Nephron (organoid): ENCODE measurements at regions not wholly inside any gene's neighbourhood (a gene's known extent, or its start where the extent isn't known, plus 50 kb on each side); places are given as distances from the start of the nearest gene placed in this dataset.

Experiments used
- H3K27ac Mint-ChIP-seq, 3 experiments: 2 replicates each; pipeline ENCODE4 v1.8.0; 2020; ENCODE audit warnings: mixed read lengths in 3 of 3, mild to moderate bottlenecking in 2 of 3, moderate library complexity in 1 of 3
- H3K27me3 Mint-ChIP-seq: 2 replicates; pipeline ENCODE4 v1.8.0; 2021; ENCODE audit warnings: low read depth, mild to moderate bottlenecking, moderate library complexity, mixed read lengths
- H3K36me3 Mint-ChIP-seq: 2 replicates; pipeline ENCODE4 v1.8.0; 2020; ENCODE audit warnings: low read depth, mixed read lengths
- H3K4me1 Mint-ChIP-seq: 2 replicates; pipeline ENCODE4 v1.8.0; 2020; ENCODE audit warnings: mixed read lengths
- H3K4me3 Mint-ChIP-seq, 3 experiments: 2 replicates each; pipeline ENCODE4 v1.8.0; 2020; ENCODE audit warnings: mild to moderate bottlenecking in 3 of 3, mixed read lengths in 3 of 3, moderate library complexity in 2 of 3
- H3K9me3 Mint-ChIP-seq: 2 replicates; pipeline ENCODE4 v1.8.0; 2020; ENCODE audit warnings: mixed read lengths
- TF ChIP-seq, protein P1 (sequence below), 3 experiments: fragments of 200-600 bp; sonication (generic); IDR thresholded peaks; one replicate each; pipeline ENCODE4 v1.5.0; 2021; ENCODE audit warnings: antibody characterized with exemption in 3 of 3; ENCODE audit not compliant: unreplicated experiment in 3 of 3

DNA sequence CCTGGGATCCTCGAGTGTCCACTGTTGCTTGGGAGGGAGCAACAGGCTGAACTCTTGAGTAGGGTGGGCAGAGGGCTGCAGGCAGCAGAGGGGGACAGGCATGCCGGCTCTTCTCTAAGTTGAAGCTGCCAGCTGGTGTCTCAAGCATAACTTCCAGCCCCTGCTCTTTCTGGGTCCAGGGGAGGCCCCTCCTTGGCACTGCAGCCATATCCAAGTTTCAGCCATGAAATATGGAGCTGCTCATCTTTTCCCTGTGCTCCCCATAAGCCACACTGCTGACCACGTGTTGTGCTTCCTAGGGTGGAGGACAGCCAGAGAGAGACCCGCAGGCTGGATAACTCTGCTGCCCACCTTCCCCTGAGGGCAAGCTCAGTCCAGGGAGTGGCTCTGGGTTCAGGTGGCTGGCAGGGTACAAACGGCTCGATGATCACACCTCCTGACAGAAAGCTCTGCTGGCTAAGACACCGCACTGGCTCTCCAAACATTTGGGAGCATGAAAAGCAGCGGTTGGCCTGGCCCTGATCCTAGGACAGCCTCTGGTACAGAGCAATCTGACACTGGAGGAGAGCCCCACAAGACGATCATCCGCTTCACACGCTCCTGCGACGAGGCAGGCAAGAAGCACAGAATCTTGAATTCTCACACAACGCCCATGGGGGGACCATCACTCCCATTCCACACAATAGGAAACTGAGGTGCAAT, 79.6 kb downstream of the PITPNM2 start:
- Mint-ChIP-seq H3K9me3 (no peaks in the 10 kb centered on the region), H3K4me3 (no peak overlapping the region), H3K4me1 (peaks cover 41% of the 10 kb centered on the region), H3K27ac (peak overlapping the region in 2 of 3 experiments; percentile 51 to 77), H3K36me3 (no peaks in the 10 kb centered on the region), H3K27me3 (peaks cover 18% of the 10 kb centered on the region)
- TF ChIP-seq, protein P1, sequence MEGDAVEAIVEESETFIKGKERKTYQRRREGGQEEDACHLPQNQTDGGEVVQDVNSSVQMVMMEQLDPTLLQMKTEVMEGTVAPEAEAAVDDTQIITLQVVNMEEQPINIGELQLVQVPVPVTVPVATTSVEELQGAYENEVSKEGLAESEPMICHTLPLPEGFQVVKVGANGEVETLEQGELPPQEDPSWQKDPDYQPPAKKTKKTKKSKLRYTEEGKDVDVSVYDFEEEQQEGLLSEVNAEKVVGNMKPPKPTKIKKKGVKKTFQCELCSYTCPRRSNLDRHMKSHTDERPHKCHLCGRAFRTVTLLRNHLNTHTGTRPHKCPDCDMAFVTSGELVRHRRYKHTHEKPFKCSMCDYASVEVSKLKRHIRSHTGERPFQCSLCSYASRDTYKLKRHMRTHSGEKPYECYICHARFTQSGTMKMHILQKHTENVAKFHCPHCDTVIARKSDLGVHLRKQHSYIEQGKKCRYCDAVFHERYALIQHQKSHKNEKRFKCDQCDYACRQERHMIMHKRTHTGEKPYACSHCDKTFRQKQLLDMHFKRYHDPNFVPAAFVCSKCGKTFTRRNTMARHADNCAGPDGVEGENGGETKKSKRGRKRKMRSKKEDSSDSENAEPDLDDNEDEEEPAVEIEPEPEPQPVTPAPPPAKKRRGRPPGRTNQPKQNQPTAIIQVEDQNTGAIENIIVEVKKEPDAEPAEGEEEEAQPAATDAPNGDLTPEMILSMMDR (IDR thresholded peaks at IDR 0.05; ENCODE audit: unreplicated experiment in 3 of 3): no peak

DNA sequence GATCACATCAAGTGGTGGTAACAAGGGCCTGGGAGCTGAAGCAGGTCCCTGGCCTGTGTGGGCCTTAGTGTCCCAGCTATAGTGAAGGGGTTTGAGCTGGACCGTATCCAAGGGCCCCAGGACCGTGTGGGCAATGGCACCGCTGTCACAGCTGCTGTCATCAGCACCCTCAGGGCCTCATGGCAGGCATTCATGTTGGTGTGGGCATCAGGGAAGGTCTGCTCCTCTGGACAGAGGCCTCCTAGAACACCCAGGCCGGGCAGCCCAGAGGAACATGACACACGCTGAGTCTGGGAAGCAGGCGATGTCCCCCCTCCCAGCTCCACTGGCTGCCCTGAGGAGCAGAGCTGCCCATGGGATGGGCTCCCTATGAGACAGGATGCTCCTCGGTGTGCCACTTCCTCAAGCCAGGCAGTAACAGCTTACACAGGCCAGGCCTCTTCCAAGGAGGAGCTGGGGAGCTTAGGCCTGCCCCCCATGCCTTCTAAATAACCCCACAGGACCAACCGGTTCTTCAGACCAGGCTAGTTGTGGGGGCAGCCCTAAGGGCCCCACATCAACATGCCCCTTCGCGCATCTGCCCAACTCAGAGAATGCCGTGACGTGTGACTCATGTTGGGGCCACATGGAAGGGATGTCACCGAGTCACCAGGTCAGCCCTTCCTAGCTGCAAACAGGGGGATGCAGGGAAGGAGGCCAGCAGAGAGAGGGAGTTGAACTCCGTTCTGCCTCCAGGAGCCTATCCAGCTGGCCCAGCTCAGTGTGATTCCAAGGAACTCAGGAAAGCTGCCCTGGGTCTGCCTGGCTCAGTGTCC, 80.4 kb downstream of the PITPNM2 start:
- TF ChIP-seq, protein P1 (IDR thresholded peaks at IDR 0.05; ENCODE audit: unreplicated experiment in 3 of 3): no peak
- Mint-ChIP-seq H3K27me3 (peaks cover 15% of the 10 kb centered on the region), H3K36me3 (no peaks in the 10 kb centered on the region), H3K9me3 (no peaks in the 10 kb centered on the region), H3K4me1 (peaks cover 40% of the 10 kb centered on the region), H3K4me3 (no peak overlapping the region), H3K27ac (no peak overlapping the region)

DNA sequence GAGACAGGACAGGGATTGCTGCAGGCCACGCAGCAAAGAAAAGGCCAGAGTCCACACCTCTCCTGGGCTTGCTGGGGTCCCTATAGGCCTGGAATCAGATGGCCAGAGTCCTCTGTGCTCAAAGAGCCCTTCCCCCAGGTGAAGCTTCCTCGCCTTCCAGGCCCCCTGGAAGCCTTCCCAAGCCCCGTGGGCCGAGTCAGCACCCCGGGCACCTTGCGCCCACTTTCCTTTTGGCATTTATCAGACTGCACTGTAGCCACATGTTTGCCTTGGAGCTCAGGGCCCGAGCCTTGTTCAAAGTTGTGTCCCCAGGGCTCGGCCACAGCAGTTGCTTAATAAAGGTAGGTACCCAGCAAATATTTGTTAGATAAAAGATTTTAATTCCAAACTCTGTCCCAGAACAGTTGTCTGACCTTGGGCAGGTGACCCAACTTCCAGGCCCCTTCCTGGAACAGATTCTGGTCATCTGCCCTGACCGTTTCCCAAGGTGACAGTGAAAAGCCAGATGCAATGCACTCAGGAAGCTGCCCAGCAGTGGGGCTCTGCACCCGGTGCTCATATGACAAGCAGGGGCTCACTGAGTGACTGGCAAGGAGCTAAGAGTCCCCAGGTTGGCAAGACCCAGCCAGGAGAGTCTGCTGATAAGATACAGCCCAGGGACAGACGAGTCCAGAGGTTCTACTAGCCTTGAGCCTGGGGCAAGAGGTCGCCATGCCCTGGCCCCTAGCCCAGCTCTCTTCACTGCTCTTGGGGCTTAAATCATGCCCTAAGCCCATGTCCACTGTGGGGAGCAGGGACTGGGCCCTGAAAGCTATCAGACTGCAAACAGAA, 81.2 kb downstream of the PITPNM2 start:
- peaks cover 39% of the 10 kb centered on the region for H3K4me1 Mint-ChIP-seq
- TF ChIP-seq, protein P1 (IDR thresholded peaks at IDR 0.05; ENCODE audit: unreplicated experiment in 3 of 3): no peak
- H3K4me3 Mint-ChIP-seq: no peak overlapping the region
- H3K27me3 Mint-ChIP-seq: peaks cover 12% of the 10 kb centered on the region
- no peaks in the 10 kb centered on the region for H3K9me3 Mint-ChIP-seq
- no peak overlapping the region for H3K27ac Mint-ChIP-seq
- no peaks in the 10 kb centered on the region for H3K36me3 Mint-ChIP-seq

DNA sequence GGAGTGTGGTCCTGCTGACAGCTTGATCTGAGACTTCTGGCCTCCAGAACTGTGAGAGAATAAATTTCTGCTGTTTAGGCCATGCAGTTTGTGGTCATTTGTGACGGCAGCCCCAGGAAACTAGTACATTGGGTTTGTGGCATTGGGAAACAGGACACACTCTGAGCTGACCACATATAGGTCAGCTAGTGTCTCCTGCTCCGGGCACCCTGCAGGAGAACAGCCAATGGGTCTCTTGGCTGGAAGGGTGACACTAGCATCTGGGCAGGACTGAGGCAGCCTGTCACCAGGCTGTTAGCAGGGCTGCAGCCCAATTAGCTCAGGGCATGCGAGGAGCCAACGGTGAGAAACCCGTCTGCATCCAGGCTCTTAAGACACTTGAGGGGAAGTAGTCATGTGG, 83.2 kb downstream of the PITPNM2 start:
- Mint-ChIP-seq H3K27ac (no peak overlapping the region), H3K4me1 (peaks cover 38% of the 10 kb centered on the region), H3K27me3 (peaks cover 8% of the 10 kb centered on the region), H3K4me3 (no peak overlapping the region), H3K9me3 (no peaks in the 10 kb centered on the region), H3K36me3 (no peaks in the 10 kb centered on the region)
- TF ChIP-seq, protein P1 (IDR thresholded peaks at IDR 0.05; ENCODE audit: unreplicated experiment in 3 of 3): no peak

DNA sequence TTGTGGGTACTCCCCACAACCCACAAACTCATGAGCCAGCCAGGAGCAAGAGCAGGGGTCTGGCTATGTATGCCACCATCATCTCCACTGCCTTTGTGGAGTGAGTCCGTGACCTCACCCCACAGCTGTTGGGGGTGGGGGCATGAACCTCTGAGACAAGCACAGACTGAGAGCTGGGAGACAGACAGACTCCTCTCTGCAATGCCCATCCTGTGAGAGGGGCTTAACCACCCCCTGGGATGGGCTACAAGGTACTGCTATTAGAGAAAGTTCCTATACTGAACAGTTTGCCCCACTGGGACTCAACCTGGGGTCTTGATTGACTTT, 84.5 kb downstream of the PITPNM2 start:
- Mint-ChIP-seq H3K36me3 (no peaks in the 10 kb centered on the region), H3K4me3 (no peak overlapping the region), H3K27me3 (peaks cover 4% of the 10 kb centered on the region), H3K27ac (no peak overlapping the region), H3K9me3 (no peaks in the 10 kb centered on the region), H3K4me1 (peaks cover 45% of the 10 kb centered on the region)
- TF ChIP-seq, protein P1 (IDR thresholded peaks at IDR 0.05; ENCODE audit: unreplicated experiment in 3 of 3): no peak
